ENCODE measurements at regions not wholly inside any gene's neighbourhood (a gene's known extent, or its start where the extent isn't known, plus 50 kb on each side); places are given as distances from the start of the nearest gene placed in this dataset.
"Not testable (repeated sequence)": the region's sequence is repeated elsewhere in the genome, so short reads cannot be mapped to it uniquely, and the experiment has no call there.

- TF ChIP-seq CTCF (IDR thresholded peaks at IDR 0.05; ENCODE audit: extremely low read depth, missing control alignments): no peak
- DNase-seq (ENCODE audit: low spot score): no peak
Measured at GRCh38 chr2:39881948-39882347, 102.9 kb upstream of the THUMPD2 start.

- no peak for DNase-seq (ENCODE audit: low spot score)
- no peak for TF ChIP-seq CTCF (IDR thresholded peaks at IDR 0.05; ENCODE audit: extremely low read depth, missing control alignments)
Measured at GRCh38 chr2:39881494-39881893, 102.4 kb upstream of the THUMPD2 start.

GRCh38 chr2:39879001-39879400 lies 99.9 kb upstream of the THUMPD2 start:
- not testable (repeated sequence) for DNase-seq (ENCODE audit: low spot score)

- no peak for DNase-seq (ENCODE audit: low spot score)
- no peak for TF ChIP-seq CTCF (IDR thresholded peaks at IDR 0.05; ENCODE audit: extremely low read depth, missing control alignments)
Measured at GRCh38 chr2:39875914-39876267, 96.8 kb upstream of the THUMPD2 start.

- no peak for TF ChIP-seq CTCF (IDR thresholded peaks at IDR 0.05; ENCODE audit: extremely low read depth, missing control alignments)
- no peak for DNase-seq (ENCODE audit: low spot score)
Measured at GRCh38 chr2:39875182-39875913, 96.3 kb upstream of the THUMPD2 start.

- DNase-seq (ENCODE audit: low spot score): no peak
Measured at GRCh38 chr2:39874236-39874635, 95.2 kb upstream of the THUMPD2 start.

GRCh38 chr2:39873586-39873985 lies 94.5 kb upstream of the THUMPD2 start:
- no peak for DNase-seq (ENCODE audit: low spot score)
- TF ChIP-seq CTCF (IDR thresholded peaks at IDR 0.05; ENCODE audit: extremely low read depth, missing control alignments): no peak

More at GRCh38 chr2:39874236-39874635, 95.2 kb upstream of the THUMPD2 start:
- no peak for TF ChIP-seq CTCF (IDR thresholded peaks at IDR 0.05; ENCODE audit: extremely low read depth, missing control alignments)

GRCh38 chr2:39872748-39873147 lies 93.7 kb upstream of the THUMPD2 start:
- TF ChIP-seq CTCF (IDR thresholded peaks at IDR 0.05; ENCODE audit: extremely low read depth, missing control alignments): no peak

More at GRCh38 chr2:39872748-39873147, 93.7 kb upstream of the THUMPD2 start:
- DNase-seq (ENCODE audit: low spot score): no peak
